NB4 (cell line): ENCODE measurements at regions not wholly inside any gene's neighbourhood (a gene's known extent, or its start where the extent isn't known, plus 50 kb on each side); places are given as distances from the start of the nearest gene placed in this dataset.

ENCODE experiments used
- DNase-seq: peaks from one replicate; pipeline ENCODE4 v3.0.0; 2010; ENCODE audit warnings: low read depth
- H3K4me3 ChIP-seq: one replicate; pipeline ENCODE4 v1.5.1; 2011; ENCODE audit warnings: mild to moderate bottlenecking, low read depth, low read length, moderate library complexity
- MAX ChIP-seq: IDR thresholded peaks from 2 replicates; pipeline ENCODE4 v1.6.1; 2011; ENCODE audit warnings: low read depth, low read length
- MYC ChIP-seq: IDR thresholded peaks from 2 replicates; pipeline ENCODE4 v1.6.1; 2011; ENCODE audit warnings: low read depth, low read length
- POLR2A ChIP-seq: IDR thresholded peaks from 2 replicates; pipeline ENCODE4 v1.6.1; 2011; ENCODE audit warnings: mild to moderate bottlenecking; ENCODE audit not compliant: insufficient read length; ENCODE audit errors: extremely low read depth
- TF ChIP-seq, protein P1 (sequence below): IDR thresholded peaks from one replicate; pipeline ENCODE4 v1.5.1; 2012; ENCODE audit warnings: low read depth, low read length

DNA sequence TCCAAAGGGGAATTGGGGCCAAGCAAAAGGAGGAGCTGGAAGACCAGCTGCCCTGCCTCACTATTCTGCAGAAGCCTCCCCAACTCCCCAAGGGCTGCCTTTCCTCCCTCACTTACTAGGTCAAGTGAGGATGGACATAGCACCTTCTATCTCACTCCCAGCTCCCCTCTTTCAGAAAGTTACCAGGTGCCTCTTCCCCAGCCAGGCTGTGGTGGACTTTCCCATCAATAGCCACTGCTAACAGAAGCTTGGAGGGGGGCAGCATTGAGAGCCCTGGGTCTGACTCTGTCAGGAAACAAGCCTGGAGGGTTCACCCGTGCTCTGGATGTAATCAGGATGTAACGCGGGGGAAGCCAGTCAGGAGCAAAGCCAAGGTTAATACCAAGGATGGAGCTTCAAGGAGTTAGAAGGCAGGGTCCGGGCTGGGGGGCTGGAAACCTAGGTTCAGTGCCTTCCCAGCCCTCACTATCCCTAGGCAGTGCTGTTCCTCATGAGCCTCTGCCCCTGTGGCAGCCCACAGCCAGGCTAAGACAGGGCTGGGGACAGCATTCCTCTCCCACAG, 127.8 kb upstream of the NGF start:
- TF ChIP-seq MYC (no peak), MAX (no peak), POLR2A (no peak)
- TF ChIP-seq, protein P1, sequence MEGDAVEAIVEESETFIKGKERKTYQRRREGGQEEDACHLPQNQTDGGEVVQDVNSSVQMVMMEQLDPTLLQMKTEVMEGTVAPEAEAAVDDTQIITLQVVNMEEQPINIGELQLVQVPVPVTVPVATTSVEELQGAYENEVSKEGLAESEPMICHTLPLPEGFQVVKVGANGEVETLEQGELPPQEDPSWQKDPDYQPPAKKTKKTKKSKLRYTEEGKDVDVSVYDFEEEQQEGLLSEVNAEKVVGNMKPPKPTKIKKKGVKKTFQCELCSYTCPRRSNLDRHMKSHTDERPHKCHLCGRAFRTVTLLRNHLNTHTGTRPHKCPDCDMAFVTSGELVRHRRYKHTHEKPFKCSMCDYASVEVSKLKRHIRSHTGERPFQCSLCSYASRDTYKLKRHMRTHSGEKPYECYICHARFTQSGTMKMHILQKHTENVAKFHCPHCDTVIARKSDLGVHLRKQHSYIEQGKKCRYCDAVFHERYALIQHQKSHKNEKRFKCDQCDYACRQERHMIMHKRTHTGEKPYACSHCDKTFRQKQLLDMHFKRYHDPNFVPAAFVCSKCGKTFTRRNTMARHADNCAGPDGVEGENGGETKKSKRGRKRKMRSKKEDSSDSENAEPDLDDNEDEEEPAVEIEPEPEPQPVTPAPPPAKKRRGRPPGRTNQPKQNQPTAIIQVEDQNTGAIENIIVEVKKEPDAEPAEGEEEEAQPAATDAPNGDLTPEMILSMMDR = no peak
- no peak overlapping the region for H3K4me3 ChIP-seq
- DNase-seq = no peak

DNA sequence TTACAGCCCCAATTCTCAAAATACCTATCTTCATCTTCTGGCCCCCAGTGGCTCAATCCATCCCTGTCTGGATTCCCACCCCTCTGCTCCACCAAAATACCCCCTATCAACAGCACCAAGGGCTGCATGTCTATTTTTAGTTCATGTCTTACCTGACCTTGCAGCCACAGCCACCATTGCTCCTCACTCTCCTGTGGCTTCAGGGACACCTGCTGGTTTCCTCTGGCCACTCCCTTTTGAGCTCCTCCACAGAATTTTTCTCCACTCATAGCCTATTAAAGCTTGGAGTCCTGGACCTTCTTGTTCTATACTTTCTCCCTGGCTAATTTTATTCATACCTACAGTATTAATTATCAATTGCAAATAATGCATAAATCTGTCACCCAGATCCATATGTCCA, 125.3 kb upstream of the NGF start:
- TF ChIP-seq, protein P1 = no peak
- TF ChIP-seq MYC = no peak
- TF ChIP-seq MAX = no peak
- TF ChIP-seq POLR2A = no peak
- DNase-seq = no peak
- no peak overlapping the region for H3K4me3 ChIP-seq

DNA sequence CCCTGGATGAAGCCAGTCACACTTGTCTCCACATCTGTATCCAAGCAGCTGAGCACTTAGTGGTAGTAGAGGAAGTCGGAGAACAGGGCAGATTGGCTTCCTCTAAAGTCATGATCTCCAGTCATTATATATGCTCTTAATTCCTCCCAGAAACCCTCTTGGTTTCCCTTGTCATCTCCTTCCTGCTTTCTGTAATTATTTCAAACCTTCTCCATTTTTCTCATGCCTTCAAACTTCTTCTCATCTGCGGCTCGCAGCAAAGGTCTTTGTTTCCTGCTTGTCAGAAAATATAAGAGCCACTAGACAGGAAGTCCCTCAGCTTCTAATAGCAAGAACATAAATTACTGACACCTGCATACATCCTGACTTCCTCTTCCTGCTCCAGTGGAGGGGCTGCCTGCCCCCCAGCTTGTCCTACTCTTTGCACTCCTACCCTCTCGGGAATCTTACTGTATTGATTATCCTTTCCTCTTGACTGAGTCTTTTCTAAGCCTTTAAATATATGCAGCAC, 124.6 kb upstream of the NGF start:
- TF ChIP-seq MAX = no peak
- no peak for TF ChIP-seq MYC
- TF ChIP-seq, protein P1 = no peak
- TF ChIP-seq POLR2A = no peak
- H3K4me3 ChIP-seq = no peak overlapping the region
- DNase-seq = no peak

DNA sequence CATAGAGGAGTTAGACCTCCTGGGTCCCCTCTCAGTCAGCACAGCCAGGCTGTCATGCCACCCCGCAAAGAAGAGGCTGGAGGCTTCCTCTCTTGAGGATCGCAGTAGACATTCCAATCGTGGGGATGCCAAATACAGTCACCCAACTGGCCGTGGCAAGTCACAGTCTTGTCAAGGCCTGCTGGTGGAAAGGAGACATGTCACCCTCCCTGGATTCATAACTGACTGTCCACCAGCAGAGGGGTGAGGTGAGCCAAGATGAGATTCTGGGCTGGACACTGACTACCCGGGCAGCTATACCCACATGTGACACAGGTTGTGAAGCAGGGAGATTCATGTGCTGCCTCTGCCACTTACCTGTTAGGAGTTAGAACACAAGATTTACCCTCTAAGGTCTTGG, 123.5 kb upstream of the NGF start:
- H3K4me3 ChIP-seq = no peak overlapping the region
- no peak for TF ChIP-seq POLR2A
- no peak for TF ChIP-seq MYC
- TF ChIP-seq, protein P1 = no peak
- no peak for TF ChIP-seq MAX
- DNase-seq = no peak

- DNase-seq = no peak
- TF ChIP-seq POLR2A (no peak), MAX (no peak)
- H3K4me3 ChIP-seq = no peak overlapping the region
Measured at GRCh38 chr1:115459161-115459560, 121.1 kb upstream of the NGF start.

DNA sequence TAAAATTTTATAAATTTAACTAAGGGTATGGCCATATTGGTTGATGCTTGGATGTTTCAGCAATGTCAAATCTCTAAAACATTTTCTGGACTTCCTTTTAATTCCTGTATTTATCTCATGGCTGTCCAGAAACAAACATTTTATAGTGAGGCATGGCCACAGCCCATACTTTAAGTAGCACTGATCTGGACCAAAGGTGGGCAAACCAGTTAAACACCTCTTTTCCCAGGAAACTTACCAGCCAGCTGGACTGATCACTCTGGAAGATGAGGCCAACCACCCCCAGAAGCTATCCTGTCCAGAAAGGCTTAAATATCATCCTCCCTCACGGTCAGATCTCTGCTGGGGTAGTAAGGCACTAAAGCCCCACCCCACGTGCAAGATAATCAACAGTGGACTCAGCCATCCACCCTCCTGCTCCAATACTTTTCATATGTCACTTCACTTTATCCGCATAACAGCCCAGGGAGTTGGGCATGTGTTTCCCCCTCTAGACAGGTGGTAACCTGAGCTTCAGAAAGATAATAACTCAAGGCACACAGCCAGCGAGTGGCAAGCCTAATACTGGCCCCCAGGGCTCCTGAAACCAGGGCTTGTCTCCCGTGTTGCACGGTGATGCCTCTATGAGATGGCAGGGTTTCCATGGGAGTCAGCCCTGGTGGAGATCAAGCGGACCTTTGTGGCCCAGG, 120.5 kb upstream of the NGF start:
- DNase-seq = no peak
- TF ChIP-seq POLR2A = no peak
- TF ChIP-seq MAX = no peak
- TF ChIP-seq, protein P1 = no peak
- TF ChIP-seq MYC = no peak
- no peak overlapping the region for H3K4me3 ChIP-seq
